ENCODE measurements at regions not wholly inside any gene's neighbourhood (a gene's known extent, or its start where the extent isn't known, plus 50 kb on each side); places are given as distances from the start of the nearest gene placed in this dataset.

- intact Hi-C loops (cut with micrococcal nuclease), result loop anchor here (5.0 kb wide), 1 partner anchor 159 kb away; no protein-coding TSS in a partner anchor
- Mint-ChIP-seq H3K36me3 (ENCODE audit: low read depth) (no peaks in the 10 kb centered on the region), H3K27me3 (peaks cover 4% of the 10 kb centered on the region), H3K4me3 (no peak overlapping the region), H3K4me1 (no peaks in the 10 kb centered on the region), H3K27ac (no peak overlapping the region), H3K9me3 (peaks cover 12% of the 10 kb centered on the region)
- ATAC-seq (ENCODE audit: low read depth), result no peak
- CTCF ChIA-PET, result no interaction called here
- no peak for DNase-seq
- POLR2A ChIA-PET, result no interaction called here
- no peak for TF ChIP-seq CTCF (IDR thresholded peaks at IDR 0.05)
These were observed 68.8 kb upstream of the ARHGAP18 start for GRCh38 chr6:129778793-129779192.

GRCh38 chr6:129777371-129777770, 67.4 kb upstream of the ARHGAP18 start:
- H3K36me3 Mint-ChIP-seq (ENCODE audit: low read depth), result no peaks in the 10 kb centered on the region
- ChIA-PET CTCF (interaction anchor here (1.4 kb wide), 1 partner anchor 180 kb away, joined by 7 read pairs; no protein-coding TSS in a partner anchor), POLR2A (no interaction called here)

DNA sequence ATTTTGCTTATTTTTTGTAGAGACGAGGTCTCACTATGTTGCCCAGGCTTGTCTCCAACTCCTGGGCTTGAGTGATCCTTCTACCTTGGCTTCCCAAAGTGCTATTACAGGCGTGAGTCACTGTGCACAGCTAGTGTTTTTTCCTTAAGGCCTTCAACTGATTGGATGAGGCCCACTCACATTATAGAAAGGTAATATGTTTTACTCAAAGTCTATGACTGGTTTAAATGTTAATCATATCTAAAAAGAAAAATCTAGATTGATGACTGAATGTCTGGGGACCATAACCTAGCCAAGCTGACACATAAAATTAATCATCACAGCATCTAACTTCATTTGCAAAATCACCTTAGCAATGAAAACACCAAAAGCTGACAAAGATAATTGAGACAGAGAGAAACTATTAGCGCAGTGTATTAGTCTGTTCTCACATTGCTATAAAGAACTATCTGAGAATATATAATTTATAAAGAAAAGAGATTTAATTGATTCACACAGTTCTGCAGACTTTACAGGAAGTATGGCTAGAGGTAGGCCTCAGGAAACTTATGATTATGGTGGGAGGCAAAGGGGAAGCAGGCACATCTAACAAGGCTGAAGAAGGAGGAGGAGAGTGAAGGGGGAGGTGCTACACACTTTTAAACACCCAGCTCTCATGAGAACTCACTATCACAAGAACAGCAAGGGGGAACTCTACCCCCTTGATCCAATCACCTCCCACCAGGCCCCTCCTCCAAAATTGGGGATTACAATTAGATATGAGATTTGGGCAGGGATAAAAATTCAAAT, 66.8 kb upstream of the ARHGAP18 start:
- no peak for DNase-seq
- Mint-ChIP-seq H3K4me1 (no peaks in the 10 kb centered on the region), H3K36me3 (ENCODE audit: low read depth) (no peaks in the 10 kb centered on the region), H3K9me3 (peaks cover 15% of the 10 kb centered on the region), H3K4me3 (no peak overlapping the region), H3K27me3 (peaks cover 5% of the 10 kb centered on the region), H3K27ac (no peak overlapping the region)
- TF ChIP-seq CTCF (IDR thresholded peaks at IDR 0.05), result no peak
- POLR2A ChIA-PET, result no interaction called here
- intact Hi-C loops (cut with micrococcal nuclease), result loop anchor here (5.0 kb wide), 1 partner anchor 161 kb away; no protein-coding TSS in a partner anchor
- CTCF ChIA-PET, result interaction anchor here (1.4 kb wide), 1 partner anchor 179 kb away, joined by 7 read pairs; no protein-coding TSS in a partner anchor
- ATAC-seq (ENCODE audit: low read depth), result no peak

More at GRCh38 chr6:129777371-129777770, 67.4 kb upstream of the ARHGAP18 start:
- ATAC-seq (ENCODE audit: low read depth) (no peak), DNase-seq (no peak)
- intact Hi-C loops (cut with micrococcal nuclease), result loop anchor here (5.0 kb wide), 1 partner anchor 160 kb away; no protein-coding TSS in a partner anchor
- no peak overlapping the region for H3K4me3 Mint-ChIP-seq
- H3K27ac Mint-ChIP-seq, result no peak overlapping the region
- H3K9me3 Mint-ChIP-seq, result peaks cover 12% of the 10 kb centered on the region
- no peak for TF ChIP-seq CTCF (IDR thresholded peaks at IDR 0.05)
- peaks cover 2% of the 10 kb centered on the region for H3K27me3 Mint-ChIP-seq
- no peaks in the 10 kb centered on the region for H3K4me1 Mint-ChIP-seq

DNA sequence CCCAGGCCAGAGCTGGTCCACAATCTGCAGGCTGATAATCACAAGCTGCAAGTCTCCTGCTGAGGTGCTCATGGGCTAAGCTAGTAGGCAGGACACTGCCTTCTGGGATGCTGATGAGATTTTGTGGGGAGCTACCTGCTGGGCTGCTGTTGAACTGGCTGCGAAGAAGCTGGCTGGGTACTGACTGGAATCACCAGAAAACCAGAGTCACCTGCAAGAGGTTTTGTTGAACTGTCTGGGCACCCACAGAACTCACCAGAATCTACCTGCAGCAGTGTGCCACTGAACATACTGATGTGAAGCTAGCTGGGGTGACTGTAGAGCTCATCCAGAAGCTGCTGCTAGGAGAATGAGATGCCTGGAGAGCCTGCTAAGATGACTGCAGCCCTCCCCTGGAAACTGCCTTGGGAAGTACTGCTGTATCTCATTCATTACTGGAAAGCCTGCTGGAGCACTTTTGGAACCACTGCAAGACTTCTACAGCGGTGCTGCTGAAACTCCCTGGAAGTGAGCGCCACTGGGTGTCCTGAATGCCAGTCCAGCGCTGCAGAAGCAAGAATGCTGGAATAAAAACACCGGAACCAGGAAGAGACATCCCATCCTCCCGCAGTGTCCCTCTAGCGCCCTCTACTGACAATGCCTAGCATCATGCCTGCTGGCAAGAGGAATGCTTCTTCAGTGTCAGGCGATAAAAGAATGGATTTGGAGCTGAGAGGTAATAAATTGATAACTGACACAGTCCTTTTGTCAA, 64.9 kb upstream of the ARHGAP18 start:
- ChIA-PET CTCF (interaction anchor here (0.8 to 1.9 kb wide), 3 partner anchors 11 to 276 kb away, joined by 3 to 7 read pairs (median 4); no protein-coding TSS in a partner anchor), POLR2A (no interaction called here)
- Mint-ChIP-seq H3K4me3 (no peak overlapping the region), H3K27ac (no peak overlapping the region), H3K27me3 (peaks cover 11% of the 10 kb centered on the region), H3K9me3 (peaks cover 15% of the 10 kb centered on the region), H3K4me1 (no peaks in the 10 kb centered on the region), H3K36me3 (ENCODE audit: low read depth) (no peaks in the 10 kb centered on the region)
- intact Hi-C loops (cut with micrococcal nuclease), result loop anchor here (2.0 to 5.0 kb wide), 2 partner anchors 162 to 246 kb away; no protein-coding TSS in a partner anchor
- ATAC-seq (ENCODE audit: low read depth) (no peak), DNase-seq (no peak)
- TF ChIP-seq CTCF (IDR thresholded peaks at IDR 0.05), result no peak

DNA sequence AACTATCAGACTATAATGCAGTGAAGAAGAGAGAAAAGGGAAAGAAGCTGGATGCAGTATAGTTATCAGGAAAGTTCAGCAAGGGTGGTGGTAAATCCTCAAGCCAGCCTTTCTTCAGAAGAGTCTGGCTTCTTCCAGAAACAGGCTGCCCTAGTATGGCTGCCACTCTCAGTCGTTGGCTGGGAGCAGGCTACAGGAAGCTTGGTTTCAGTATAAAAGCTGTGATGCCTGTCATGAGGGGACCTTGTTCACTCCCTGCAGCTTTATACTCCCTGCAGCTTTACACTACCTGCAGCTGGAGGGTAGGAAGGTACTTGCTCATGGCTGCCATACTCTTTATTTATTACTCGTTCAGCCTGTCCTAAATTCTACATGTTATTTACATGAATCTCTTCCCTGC, 63.3 kb upstream of the ARHGAP18 start:
- ATAC-seq (ENCODE audit: low read depth) (no peak), DNase-seq (no peak)
- H3K27me3 Mint-ChIP-seq, result peaks cover 13% of the 10 kb centered on the region
- no peak overlapping the region for H3K4me3 Mint-ChIP-seq
- H3K27ac Mint-ChIP-seq, result no peak overlapping the region
- ChIA-PET CTCF (no interaction called here), POLR2A (no interaction called here)
- H3K4me1 Mint-ChIP-seq, result no peaks in the 10 kb centered on the region
- TF ChIP-seq CTCF (IDR thresholded peaks at IDR 0.05), result no peak
- no peaks in the 10 kb centered on the region for H3K36me3 Mint-ChIP-seq (ENCODE audit: low read depth)
- intact Hi-C loops (cut with micrococcal nuclease), result no loop called here
- H3K9me3 Mint-ChIP-seq, result peaks cover 7% of the 10 kb centered on the region
